CD8-positive, alpha-beta memory T cell (primary cell): ENCODE measurements at regions not wholly inside any gene's neighbourhood (a gene's known extent, or its start where the extent isn't known, plus 50 kb on each side); places are given as distances from the start of the nearest gene placed in this dataset.

Experiments used
- CTCF ChIA-PET: fragments of 350-600 bp; sonication (Branson Sonifier 250); formaldehyde crosslinking; loops from one replicate; lab custom pipeline; 2021; ENCODE audit warnings: antibody characterized with exemption; lab: Charles Lee
- POLR2A ChIA-PET: fragments of 350-600 bp; sonication (Branson Sonifier 250); formaldehyde crosslinking; loops from one replicate; lab custom pipeline; 2021; ENCODE audit warnings: antibody characterized with exemption; lab: Charles Lee
- DNase-seq, 5 donors: peaks; one replicate each; pipeline versions ENCODE4 v3.0.0 to v3.0.0-alpha.2; 2020 to 2022; ENCODE audit warnings: mixed read lengths in 1 of 5
- H3K27ac ChIP-seq: one replicate; pipeline ENCODE4 v1.7.0; 2013; ENCODE audit warnings: low read depth, mild to moderate bottlenecking, low read length, moderate library complexity
- H3K27me3 ChIP-seq: 2 replicates; pipeline ENCODE4 v1.7.0; 2013; ENCODE audit warnings: low read length, mild to moderate bottlenecking; ENCODE audit not compliant: insufficient read depth, poor library complexity, severe bottlenecking
- H3K36me3 ChIP-seq: 2 replicates; pipeline ENCODE4 v1.7.0; 2013; ENCODE audit warnings: mild to moderate bottlenecking, low read length, moderate library complexity; ENCODE audit not compliant: insufficient read depth
- H3K4me1 ChIP-seq: 2 replicates; pipeline ENCODE4 v1.7.0; 2013; ENCODE audit warnings: mild to moderate bottlenecking, low read length, moderate library complexity; ENCODE audit not compliant: insufficient read depth
- H3K4me3 ChIP-seq: 2 replicates; pipeline ENCODE4 v1.7.0; 2013; ENCODE audit warnings: mild to moderate bottlenecking, low read length
- H3K9me3 ChIP-seq: 2 replicates; pipeline ENCODE4 v1.7.0; 2013; ENCODE audit warnings: mild to moderate bottlenecking, low read length
- H3K27ac Mint-ChIP-seq, 8 donors: one replicate each; pipeline ENCODE4 v1.8.0; 2020 to 2021; ENCODE audit warnings: mixed read lengths in 8 of 8, mild to moderate bottlenecking in 6 of 8, inconsistent platforms in 3 of 8, moderate library complexity in 3 of 8
- H3K27me3 Mint-ChIP-seq, 2 donors: one replicate each; pipeline ENCODE4 v1.8.0; 2020 to 2021; ENCODE audit warnings: mixed read lengths in 2 of 2, mild to moderate bottlenecking in 1 of 2, moderate library complexity in 1 of 2
- H3K36me3 Mint-ChIP-seq, 3 donors: one replicate each; pipeline ENCODE4 v1.8.0; 2020 to 2021; ENCODE audit warnings: mixed read lengths in 3 of 3, inconsistent platforms in 1 of 3, mild to moderate bottlenecking in 1 of 3
- H3K4me1 Mint-ChIP-seq, 3 donors: one replicate each; pipeline ENCODE4 v1.8.0; 2020 to 2021; ENCODE audit warnings: mixed read lengths in 3 of 3, inconsistent platforms in 1 of 3, mild to moderate bottlenecking in 1 of 3
- H3K4me3 Mint-ChIP-seq, 7 donors: one replicate each; pipeline ENCODE4 v1.8.0; 2020 to 2021; ENCODE audit warnings: mixed read lengths in 7 of 7, mild to moderate bottlenecking in 6 of 7, moderate library complexity in 4 of 7, inconsistent platforms in 2 of 7
- H3K9me3 Mint-ChIP-seq, 5 donors: one replicate each; pipeline ENCODE4 v1.8.0; 2020 to 2022; ENCODE audit warnings: mixed read lengths in 5 of 5, mild to moderate bottlenecking in 3 of 5, moderate library complexity in 2 of 5, inconsistent platforms in 1 of 5

DNA sequence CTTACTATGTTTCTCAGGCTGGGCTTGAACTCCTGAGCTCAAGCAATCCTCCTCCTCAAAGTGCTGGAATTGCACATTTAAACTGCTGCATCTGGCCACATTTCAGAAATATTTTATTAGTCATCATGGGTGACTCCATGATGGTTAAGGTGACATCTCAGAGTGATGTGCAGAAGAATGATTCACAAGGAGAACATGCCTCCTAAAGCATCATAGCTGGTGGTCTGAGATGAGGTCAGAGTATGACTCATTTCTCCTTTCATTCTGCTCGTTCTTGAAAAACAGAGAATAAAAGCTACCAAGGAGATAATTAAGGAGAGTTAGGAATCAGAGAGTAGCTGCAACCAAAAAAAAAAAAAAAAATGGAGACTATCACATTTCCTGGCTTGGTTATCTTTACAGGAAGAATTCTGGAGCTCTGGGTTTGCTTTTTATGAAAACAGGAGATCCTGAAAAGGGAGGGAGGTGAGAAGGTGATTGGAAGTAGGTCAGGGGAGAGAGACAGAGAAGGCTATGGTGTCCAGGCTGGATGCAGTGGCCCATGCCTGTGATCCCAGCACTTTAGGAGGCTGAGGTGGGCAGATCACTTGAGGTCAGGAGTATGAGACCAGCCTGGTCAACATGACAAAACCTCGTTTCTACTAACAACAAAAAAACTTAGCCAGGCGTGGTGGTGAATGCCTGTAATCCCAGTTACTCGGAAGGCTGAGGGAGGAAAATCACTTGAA is 1011.6 kb downstream of the NLGN4Y start:
- POLR2A ChIA-PET, result no interaction called here

GRCh38 chrY:15540516-15540915 is 1016.2 kb downstream of the NLGN4Y start:
- H3K4me3 Mint-ChIP-seq, result no peak overlapping the region
- ChIA-PET CTCF (no interaction called here), POLR2A (no interaction called here)
- Histone ChIP-seq H3K4me1 (no peaks in the 10 kb centered on the region), H3K27ac (no peak overlapping the region), H3K36me3 (no peaks in the 10 kb centered on the region), H3K4me3 (no peak overlapping the region), H3K9me3 (no peaks in the 10 kb centered on the region), H3K27me3 (no peaks in the 10 kb centered on the region)
- no peaks in the 10 kb centered on the region for H3K9me3 Mint-ChIP-seq
- no peak for DNase-seq
- no peak overlapping the region for H3K27ac Mint-ChIP-seq
- no peaks in the 10 kb centered on the region for H3K36me3 Mint-ChIP-seq
- H3K27me3 Mint-ChIP-seq, result no peaks in the 10 kb centered on the region
- no peaks in the 10 kb centered on the region for H3K4me1 Mint-ChIP-seq

More for the DNA sequence above, 1011.6 kb downstream of the NLGN4Y start:
- Mint-ChIP-seq H3K27me3 (no peaks in the 10 kb centered on the region), H3K9me3 (no peaks in the 10 kb centered on the region), H3K36me3 (no peaks in the 10 kb centered on the region), H3K27ac (no peak overlapping the region), H3K4me1 (no peaks in the 10 kb centered on the region), H3K4me3 (no peak overlapping the region)
- no peak for DNase-seq
- no peaks in the 10 kb centered on the region for H3K36me3 ChIP-seq
- H3K27me3 ChIP-seq, result no peaks in the 10 kb centered on the region
- H3K4me3 ChIP-seq, result no peak overlapping the region
- CTCF ChIA-PET, result interaction anchor here (1.0 kb wide), 1 partner anchor 20 kb away, joined by 3 read pairs; no protein-coding TSS in a partner anchor
- no peaks in the 10 kb centered on the region for H3K4me1 ChIP-seq
- no peak overlapping the region for H3K27ac ChIP-seq
- no peaks in the 10 kb centered on the region for H3K9me3 ChIP-seq

GRCh38 chrY:15546177-15546754 is 1021.9 kb downstream of the NLGN4Y start:
- Mint-ChIP-seq H3K4me1 (no peaks in the 10 kb centered on the region), H3K4me3 (no peak overlapping the region), H3K27ac (no peak overlapping the region), H3K9me3 (no peaks in the 10 kb centered on the region), H3K27me3 (no peaks in the 10 kb centered on the region), H3K36me3 (no peaks in the 10 kb centered on the region)
- no peak for DNase-seq
- no peak overlapping the region for H3K27ac ChIP-seq
- H3K4me1 ChIP-seq, result no peaks in the 10 kb centered on the region
- ChIA-PET CTCF (no interaction called here), POLR2A (no interaction called here)
- no peak overlapping the region for H3K4me3 ChIP-seq
- no peaks in the 10 kb centered on the region for H3K9me3 ChIP-seq
- no peaks in the 10 kb centered on the region for H3K36me3 ChIP-seq
- H3K27me3 ChIP-seq, result no peaks in the 10 kb centered on the region

DNA sequence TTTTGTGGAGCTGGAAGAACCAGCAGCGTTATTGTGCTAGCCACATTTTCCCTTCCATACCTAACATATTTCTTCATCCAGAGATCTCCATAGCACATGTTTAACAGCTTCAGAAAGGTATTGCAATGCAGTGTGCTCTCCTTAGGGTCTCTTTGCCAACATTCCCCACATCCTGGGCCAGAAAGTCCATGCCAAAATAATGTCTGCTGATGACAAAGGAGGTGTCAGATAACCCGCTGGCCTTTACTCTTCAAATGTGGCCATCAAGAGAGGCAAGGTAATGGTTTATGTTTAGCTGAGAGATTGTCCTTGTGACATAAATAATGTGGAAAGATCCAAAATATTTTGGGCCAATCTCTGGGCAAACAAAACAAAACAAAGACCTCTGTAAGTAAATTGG is 1027.7 kb downstream of the NLGN4Y start:
- CTCF ChIA-PET, result no interaction called here

GRCh38 chrY:15554991-15555390 is 1030.7 kb downstream of the NLGN4Y start:
- no peak for DNase-seq
- CTCF ChIA-PET, result no interaction called here
- H3K27ac Mint-ChIP-seq, result no peak overlapping the region
- no peaks in the 10 kb centered on the region for H3K9me3 Mint-ChIP-seq
- H3K27ac ChIP-seq, result no peak overlapping the region
- H3K9me3 ChIP-seq, result no peaks in the 10 kb centered on the region
- POLR2A ChIA-PET, result no interaction called here
- no peaks in the 10 kb centered on the region for H3K4me1 ChIP-seq
- no peaks in the 10 kb centered on the region for H3K36me3 ChIP-seq
- no peaks in the 10 kb centered on the region for H3K27me3 Mint-ChIP-seq
- H3K27me3 ChIP-seq, result no peaks in the 10 kb centered on the region
- H3K4me3 ChIP-seq, result no peak overlapping the region
- H3K36me3 Mint-ChIP-seq, result no peaks in the 10 kb centered on the region
- no peak overlapping the region for H3K4me3 Mint-ChIP-seq
- no peaks in the 10 kb centered on the region for H3K4me1 Mint-ChIP-seq

More for the DNA sequence above, 1027.7 kb downstream of the NLGN4Y start:
- Histone ChIP-seq H3K36me3 (no peaks in the 10 kb centered on the region), H3K27ac (no peak overlapping the region), H3K9me3 (no peaks in the 10 kb centered on the region), H3K27me3 (no peaks in the 10 kb centered on the region), H3K4me3 (no peak overlapping the region), H3K4me1 (no peaks in the 10 kb centered on the region)
- H3K9me3 Mint-ChIP-seq, result no peaks in the 10 kb centered on the region
- no peaks in the 10 kb centered on the region for H3K27me3 Mint-ChIP-seq
- H3K4me1 Mint-ChIP-seq, result no peaks in the 10 kb centered on the region
- no peak overlapping the region for H3K4me3 Mint-ChIP-seq
- no peaks in the 10 kb centered on the region for H3K36me3 Mint-ChIP-seq
- H3K27ac Mint-ChIP-seq, result no peak overlapping the region
- no peak for DNase-seq
- POLR2A ChIA-PET, result no interaction called here

DNA sequence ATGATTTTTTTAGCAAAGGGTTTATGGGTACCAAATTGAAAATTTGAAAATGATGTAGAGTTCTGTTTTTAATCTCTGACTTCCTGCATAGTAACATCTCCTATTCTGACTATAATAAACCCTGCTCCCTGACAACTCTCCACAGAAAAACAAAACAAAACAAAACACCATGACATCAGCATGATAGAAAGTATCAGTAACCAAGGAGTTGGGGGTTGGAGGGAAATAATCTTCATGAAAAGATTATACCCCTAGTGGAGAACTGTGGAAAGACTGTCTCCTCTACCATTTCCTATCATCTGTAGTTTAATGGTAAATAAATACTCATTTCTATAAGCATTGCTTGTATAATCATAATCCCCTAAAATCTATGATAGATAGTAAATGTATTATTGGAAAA is 1034.8 kb downstream of the NLGN4Y start:
- POLR2A ChIA-PET, result no interaction called here
- Histone ChIP-seq H3K27me3 (no peaks in the 10 kb centered on the region), H3K27ac (no peak overlapping the region), H3K36me3 (no peaks in the 10 kb centered on the region), H3K4me3 (no peak overlapping the region), H3K4me1 (no peaks in the 10 kb centered on the region), H3K9me3 (no peaks in the 10 kb centered on the region)
- CTCF ChIA-PET, result no interaction called here
- no peak overlapping the region for H3K27ac Mint-ChIP-seq
- DNase-seq, result no peak
- H3K4me1 Mint-ChIP-seq, result no peaks in the 10 kb centered on the region
- no peaks in the 10 kb centered on the region for H3K27me3 Mint-ChIP-seq
- no peak overlapping the region for H3K4me3 Mint-ChIP-seq
- no peaks in the 10 kb centered on the region for H3K36me3 Mint-ChIP-seq
- no peaks in the 10 kb centered on the region for H3K9me3 Mint-ChIP-seq

GRCh38 chrY:15560840-15561239 is 1036.5 kb downstream of the NLGN4Y start:
- Histone ChIP-seq H3K4me1 (no peaks in the 10 kb centered on the region), H3K4me3 (no peak overlapping the region), H3K9me3 (no peaks in the 10 kb centered on the region), H3K27ac (no peak overlapping the region), H3K27me3 (no peaks in the 10 kb centered on the region), H3K36me3 (no peaks in the 10 kb centered on the region)
- CTCF ChIA-PET, result no interaction called here
- Mint-ChIP-seq H3K36me3 (no peaks in the 10 kb centered on the region), H3K9me3 (no peaks in the 10 kb centered on the region), H3K27ac (no peak overlapping the region), H3K4me3 (no peak overlapping the region), H3K4me1 (no peaks in the 10 kb centered on the region), H3K27me3 (no peaks in the 10 kb centered on the region)
- DNase-seq, result no peak
- POLR2A ChIA-PET, result no interaction called here

DNA sequence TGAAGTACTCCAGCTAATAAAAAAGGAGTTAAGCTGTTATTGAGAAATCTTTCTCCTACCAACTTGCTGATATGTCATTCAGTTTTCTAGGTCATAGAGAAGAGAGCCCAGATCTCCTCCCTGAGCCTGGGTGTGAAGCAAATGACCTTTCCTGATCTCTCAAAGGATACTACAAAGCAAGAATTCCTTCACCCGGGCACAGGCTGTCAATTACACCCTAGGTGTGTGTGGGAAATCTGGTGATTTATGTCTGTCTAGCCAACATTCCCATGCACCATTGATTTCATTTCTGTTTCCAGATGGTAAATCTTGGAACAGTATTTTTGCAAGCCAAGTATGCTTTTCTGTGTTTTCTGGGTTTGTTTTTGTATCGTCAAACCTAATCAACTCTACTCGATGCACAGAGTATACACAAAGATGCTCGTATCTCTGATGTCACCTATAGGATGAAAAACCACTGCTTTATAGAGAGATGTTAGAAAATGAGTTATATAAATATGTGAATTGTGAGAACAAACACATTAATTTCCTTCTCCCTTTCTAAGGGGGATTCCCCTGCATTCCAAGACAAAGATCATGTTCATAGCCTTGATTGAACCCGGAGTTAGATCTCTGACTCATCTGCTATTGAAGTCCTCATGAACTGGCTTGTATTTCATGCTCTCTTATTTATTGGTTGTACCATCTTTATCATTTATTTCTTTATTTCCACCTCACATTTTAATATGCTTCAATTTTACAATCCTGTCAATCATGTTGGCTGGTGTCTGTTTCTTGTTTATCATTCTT is 1037.4 kb downstream of the NLGN4Y start:
- ChIA-PET CTCF (no interaction called here), POLR2A (no interaction called here)
- Mint-ChIP-seq H3K4me3 (no peak overlapping the region), H3K9me3 (no peaks in the 10 kb centered on the region), H3K27me3 (no peaks in the 10 kb centered on the region), H3K27ac (no peak overlapping the region), H3K4me1 (no peaks in the 10 kb centered on the region), H3K36me3 (no peaks in the 10 kb centered on the region)
- H3K36me3 ChIP-seq, result no peaks in the 10 kb centered on the region
- no peak overlapping the region for H3K4me3 ChIP-seq
- no peaks in the 10 kb centered on the region for H3K9me3 ChIP-seq
- DNase-seq, result no peak
- H3K27ac ChIP-seq, result no peak overlapping the region
- H3K4me1 ChIP-seq, result no peaks in the 10 kb centered on the region
- no peaks in the 10 kb centered on the region for H3K27me3 ChIP-seq
